KOPT-K1 (cell line): ENCODE measurements at regions not wholly inside any gene's neighbourhood (a gene's known extent, or its start where the extent isn't known, plus 50 kb on each side); places are given as distances from the start of the nearest gene placed in this dataset.

Experiments
- H3K27ac ChIP-seq: fragments of 200-600 bp; sonication (generic); 2 replicates; pipeline ENCODE4 v1.5.1; 2016; ENCODE audit warnings: antibody characterized with exemption, mild to moderate bottlenecking, low read depth, low read length; ENCODE audit not compliant: poor library complexity, severe bottlenecking
- H3K36me3 ChIP-seq: fragments of 200-600 bp; sonication (generic); 2 replicates; pipeline ENCODE4 v1.5.1; 2017; ENCODE audit warnings: antibody characterized with exemption, mild to moderate bottlenecking, low read length, moderate library complexity; ENCODE audit not compliant: insufficient read depth
- H3K9me3 ChIP-seq: fragments of 200-600 bp; sonication (generic); 2 replicates; pipeline ENCODE4 v1.5.1; 2017; ENCODE audit warnings: antibody characterized with exemption, low read length, mild to moderate bottlenecking; ENCODE audit not compliant: insufficient read depth, poor library complexity, severe bottlenecking

GRCh38 chr2:16333681-16334080 lies 332.0 kb downstream of the CYRIA start:
- no peaks in the 10 kb centered on the region for H3K9me3 ChIP-seq
- no peak overlapping the region for H3K27ac ChIP-seq

GRCh38 chr2:16332681-16333557 lies 332.7 kb downstream of the CYRIA start:
- no peaks in the 10 kb centered on the region for H3K9me3 ChIP-seq
- H3K27ac ChIP-seq = no peak overlapping the region
- H3K36me3 ChIP-seq = no peaks in the 10 kb centered on the region

More at GRCh38 chr2:16333681-16334080, 332.0 kb downstream of the CYRIA start:
- H3K36me3 ChIP-seq = no peaks in the 10 kb centered on the region

- Histone ChIP-seq H3K9me3 (no peaks in the 10 kb centered on the region), H3K27ac (no peak overlapping the region), H3K36me3 (no peaks in the 10 kb centered on the region)
Measured at GRCh38 chr2:16331772-16332171, 333.9 kb downstream of the CYRIA start.

GRCh38 chr2:16330982-16331381 lies 334.7 kb downstream of the CYRIA start:
- Histone ChIP-seq H3K9me3 (no peaks in the 10 kb centered on the region), H3K36me3 (no peaks in the 10 kb centered on the region), H3K27ac (no peak overlapping the region)

GRCh38 chr2:16330571-16330970 lies 335.1 kb downstream of the CYRIA start:
- Histone ChIP-seq H3K27ac (no peak overlapping the region), H3K9me3 (no peaks in the 10 kb centered on the region), H3K36me3 (no peaks in the 10 kb centered on the region)

- no peak overlapping the region for H3K27ac ChIP-seq
- no peaks in the 10 kb centered on the region for H3K36me3 ChIP-seq
- no peaks in the 10 kb centered on the region for H3K9me3 ChIP-seq
Measured at GRCh38 chr2:16330012-16330411, 335.6 kb downstream of the CYRIA start.

GRCh38 chr2:16329421-16329820 lies 336.2 kb downstream of the CYRIA start:
- Histone ChIP-seq H3K9me3 (no peaks in the 10 kb centered on the region), H3K27ac (no peak overlapping the region), H3K36me3 (no peaks in the 10 kb centered on the region)

GRCh38 chr2:16328521-16329190 lies 337.0 kb downstream of the CYRIA start:
- Histone ChIP-seq H3K27ac (no peak overlapping the region), H3K36me3 (no peaks in the 10 kb centered on the region), H3K9me3 (no peaks in the 10 kb centered on the region)

GRCh38 chr2:16327326-16327725 lies 338.3 kb downstream of the CYRIA start:
- H3K9me3 ChIP-seq = no peaks in the 10 kb centered on the region
- no peaks in the 10 kb centered on the region for H3K36me3 ChIP-seq
- H3K27ac ChIP-seq = no peak overlapping the region

GRCh38 chr2:16326711-16327300 lies 338.8 kb downstream of the CYRIA start:
- H3K27ac ChIP-seq = no peak overlapping the region
- no peaks in the 10 kb centered on the region for H3K9me3 ChIP-seq
- no peaks in the 10 kb centered on the region for H3K36me3 ChIP-seq

GRCh38 chr2:16325976-16326510 lies 339.6 kb downstream of the CYRIA start:
- Histone ChIP-seq H3K27ac (no peak overlapping the region), H3K36me3 (no peaks in the 10 kb centered on the region), H3K9me3 (no peaks in the 10 kb centered on the region)

- Histone ChIP-seq H3K9me3 (no peaks in the 10 kb centered on the region), H3K27ac (no peak overlapping the region), H3K36me3 (no peaks in the 10 kb centered on the region)
Measured at GRCh38 chr2:16325016-16325975, 340.3 kb downstream of the CYRIA start.

GRCh38 chr2:16324544-16324937 lies 341.1 kb downstream of the CYRIA start:
- H3K9me3 ChIP-seq = no peaks in the 10 kb centered on the region
- no peak overlapping the region for H3K27ac ChIP-seq
- H3K36me3 ChIP-seq = no peaks in the 10 kb centered on the region
